RWPE1 (cell line): ENCODE measurements at regions not wholly inside any gene's neighbourhood (a gene's known extent, or its start where the extent isn't known, plus 50 kb on each side); places are given as distances from the start of the nearest gene placed in this dataset.

Experiments
- CTCF ChIA-PET: fragments of 350-600 bp; sonication (Branson Sonifier 250); formaldehyde crosslinking; extraction: SDS; loops from one replicate; lab custom pipeline; 2021; lab: Yijun Ruan, JAX
- POLR2A ChIA-PET: fragments of 400-600 bp; formaldehyde crosslinking; extraction: SDS; loops from one replicate; lab custom pipeline; 2020; ENCODE audit warnings: antibody characterized with exemption; ENCODE audit not compliant: low non-redundant PET; lab: Yijun Ruan, JAX
- DNase-seq: peaks from one replicate; pipeline ENCODE4 v3.0.0; 2012; ENCODE audit warnings: low spot score
- H3K27ac ChIP-seq: fragments of 450-650 bp; 2 replicates; pipeline ENCODE4 v1.5.1; 2017
- CTCF ChIP-seq: fragments of 450-650 bp; conservative IDR thresholded peaks from 2 replicates; pipeline ENCODE4 v1.5.1; 2017; ENCODE audit warnings: low read depth, mild to moderate bottlenecking

- POLR2A ChIA-PET = no interaction called here
- no peak for DNase-seq
- H3K27ac ChIP-seq = no peak overlapping the region
- CTCF ChIA-PET = no interaction called here
- no peak for TF ChIP-seq CTCF
These were observed 134.9 kb downstream of the FAM161A start for GRCh38 chr2:61718965-61719364.

- DNase-seq = no peak
- H3K27ac ChIP-seq = no peak overlapping the region
- ChIA-PET CTCF (no interaction called here), POLR2A (no interaction called here)
- no peak for TF ChIP-seq CTCF
These were observed 138.4 kb downstream of the FAM161A start for GRCh38 chr2:61715506-61715905.

- ChIA-PET CTCF (no interaction called here), POLR2A (no interaction called here)
- TF ChIP-seq CTCF = no peak
- H3K27ac ChIP-seq = no peak overlapping the region
- no peak for DNase-seq
These were observed 139.7 kb downstream of the FAM161A start for GRCh38 chr2:61714210-61714609.

GRCh38 chr2:61713457-61713856 lies 140.4 kb downstream of the FAM161A start:
- DNase-seq = no peak
- H3K27ac ChIP-seq = no peak overlapping the region
- no peak for TF ChIP-seq CTCF
- POLR2A ChIA-PET = no interaction called here
- CTCF ChIA-PET = no interaction called here

- no peak overlapping the region for H3K27ac ChIP-seq
- DNase-seq = no peak
- ChIA-PET CTCF (no interaction called here), POLR2A (no interaction called here)
- no peak for TF ChIP-seq CTCF
These were observed 141.8 kb downstream of the FAM161A start for GRCh38 chr2:61712060-61712459.

- ChIA-PET CTCF (no interaction called here), POLR2A (no interaction called here)
These were observed 143.1 kb downstream of the FAM161A start for GRCh38 chr2:61710711-61711110.

More at GRCh38 chr2:61710711-61711110, 143.1 kb downstream of the FAM161A start:
- no peak overlapping the region for H3K27ac ChIP-seq
- TF ChIP-seq CTCF = no peak
- DNase-seq = no peak
